ENCODE measurements at regions not wholly inside any gene's neighbourhood (a gene's known extent, or its start where the extent isn't known, plus 50 kb on each side); places are given as distances from the start of the nearest gene placed in this dataset.

DNA sequence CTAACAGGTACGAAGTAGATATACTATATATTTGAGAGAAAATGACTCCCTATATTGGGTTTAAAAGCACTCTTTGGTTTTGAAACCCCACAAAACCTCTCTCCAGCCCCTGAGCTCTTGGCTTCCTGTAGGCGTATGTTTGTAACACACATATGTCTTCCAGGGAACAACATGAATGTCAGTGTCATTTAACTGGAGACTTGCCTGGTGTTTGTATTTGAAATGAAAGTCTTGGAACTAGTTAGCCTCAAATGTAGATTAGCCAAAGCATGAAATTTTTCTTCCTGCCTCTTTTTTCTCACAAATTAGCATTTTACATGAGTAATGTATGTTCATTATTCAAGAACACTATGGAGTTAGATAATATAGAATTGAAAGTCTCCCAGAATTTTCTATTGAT is 411.8 kb upstream of the ASIC2 start:
- TF ChIP-seq, protein P1, sequence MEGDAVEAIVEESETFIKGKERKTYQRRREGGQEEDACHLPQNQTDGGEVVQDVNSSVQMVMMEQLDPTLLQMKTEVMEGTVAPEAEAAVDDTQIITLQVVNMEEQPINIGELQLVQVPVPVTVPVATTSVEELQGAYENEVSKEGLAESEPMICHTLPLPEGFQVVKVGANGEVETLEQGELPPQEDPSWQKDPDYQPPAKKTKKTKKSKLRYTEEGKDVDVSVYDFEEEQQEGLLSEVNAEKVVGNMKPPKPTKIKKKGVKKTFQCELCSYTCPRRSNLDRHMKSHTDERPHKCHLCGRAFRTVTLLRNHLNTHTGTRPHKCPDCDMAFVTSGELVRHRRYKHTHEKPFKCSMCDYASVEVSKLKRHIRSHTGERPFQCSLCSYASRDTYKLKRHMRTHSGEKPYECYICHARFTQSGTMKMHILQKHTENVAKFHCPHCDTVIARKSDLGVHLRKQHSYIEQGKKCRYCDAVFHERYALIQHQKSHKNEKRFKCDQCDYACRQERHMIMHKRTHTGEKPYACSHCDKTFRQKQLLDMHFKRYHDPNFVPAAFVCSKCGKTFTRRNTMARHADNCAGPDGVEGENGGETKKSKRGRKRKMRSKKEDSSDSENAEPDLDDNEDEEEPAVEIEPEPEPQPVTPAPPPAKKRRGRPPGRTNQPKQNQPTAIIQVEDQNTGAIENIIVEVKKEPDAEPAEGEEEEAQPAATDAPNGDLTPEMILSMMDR (IDR thresholded peaks at IDR 0.05; ENCODE audit: low read depth, low read length, missing input control) = no peak
- TF ChIP-seq FOXA1 (IDR thresholded peaks at IDR 0.05) (no peak), JUND (IDR thresholded peaks at IDR 0.05) (no peak), TAF1 (conservative IDR thresholded peaks at IDR 0.05) (no peak), GABPA (IDR thresholded peaks at IDR 0.05 in 1 of 2, conservative IDR thresholded peaks at IDR 0.05 in 1 of 2) (no peak), YY1 (IDR thresholded peaks at IDR 0.05) (no peak), EGR1 (IDR thresholded peaks at IDR 0.05; ENCODE audit: low read depth in 2 of 2) (no peak), RAD21 (IDR thresholded peaks at IDR 0.05) (no peak), SP1 (IDR thresholded peaks at IDR 0.05) (no peak)
- TF ChIP-seq, protein P2, sequence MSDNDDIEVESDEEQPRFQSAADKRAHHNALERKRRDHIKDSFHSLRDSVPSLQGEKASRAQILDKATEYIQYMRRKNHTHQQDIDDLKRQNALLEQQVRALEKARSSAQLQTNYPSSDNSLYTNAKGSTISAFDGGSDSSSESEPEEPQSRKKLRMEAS (IDR thresholded peaks at IDR 0.05) = no peak
- TF ChIP-seq, protein P3, sequence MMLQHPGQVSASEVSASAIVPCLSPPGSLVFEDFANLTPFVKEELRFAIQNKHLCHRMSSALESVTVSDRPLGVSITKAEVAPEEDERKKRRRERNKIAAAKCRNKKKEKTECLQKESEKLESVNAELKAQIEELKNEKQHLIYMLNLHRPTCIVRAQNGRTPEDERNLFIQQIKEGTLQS (IDR thresholded peaks at IDR 0.05) = no peak
- TF ChIP-seq, protein P4, sequence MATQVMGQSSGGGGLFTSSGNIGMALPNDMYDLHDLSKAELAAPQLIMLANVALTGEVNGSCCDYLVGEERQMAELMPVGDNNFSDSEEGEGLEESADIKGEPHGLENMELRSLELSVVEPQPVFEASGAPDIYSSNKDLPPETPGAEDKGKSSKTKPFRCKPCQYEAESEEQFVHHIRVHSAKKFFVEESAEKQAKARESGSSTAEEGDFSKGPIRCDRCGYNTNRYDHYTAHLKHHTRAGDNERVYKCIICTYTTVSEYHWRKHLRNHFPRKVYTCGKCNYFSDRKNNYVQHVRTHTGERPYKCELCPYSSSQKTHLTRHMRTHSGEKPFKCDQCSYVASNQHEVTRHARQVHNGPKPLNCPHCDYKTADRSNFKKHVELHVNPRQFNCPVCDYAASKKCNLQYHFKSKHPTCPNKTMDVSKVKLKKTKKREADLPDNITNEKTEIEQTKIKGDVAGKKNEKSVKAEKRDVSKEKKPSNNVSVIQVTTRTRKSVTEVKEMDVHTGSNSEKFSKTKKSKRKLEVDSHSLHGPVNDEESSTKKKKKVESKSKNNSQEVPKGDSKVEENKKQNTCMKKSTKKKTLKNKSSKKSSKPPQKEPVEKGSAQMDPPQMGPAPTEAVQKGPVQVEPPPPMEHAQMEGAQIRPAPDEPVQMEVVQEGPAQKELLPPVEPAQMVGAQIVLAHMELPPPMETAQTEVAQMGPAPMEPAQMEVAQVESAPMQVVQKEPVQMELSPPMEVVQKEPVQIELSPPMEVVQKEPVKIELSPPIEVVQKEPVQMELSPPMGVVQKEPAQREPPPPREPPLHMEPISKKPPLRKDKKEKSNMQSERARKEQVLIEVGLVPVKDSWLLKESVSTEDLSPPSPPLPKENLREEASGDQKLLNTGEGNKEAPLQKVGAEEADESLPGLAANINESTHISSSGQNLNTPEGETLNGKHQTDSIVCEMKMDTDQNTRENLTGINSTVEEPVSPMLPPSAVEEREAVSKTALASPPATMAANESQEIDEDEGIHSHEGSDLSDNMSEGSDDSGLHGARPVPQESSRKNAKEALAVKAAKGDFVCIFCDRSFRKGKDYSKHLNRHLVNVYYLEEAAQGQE (IDR thresholded peaks at IDR 0.05) = no peak

All from liver (tissue), 3 donors.